ENCODE measurements at regions not wholly inside any gene's neighbourhood (a gene's known extent, or its start where the extent isn't known, plus 50 kb on each side); places are given as distances from the start of the nearest gene placed in this dataset. TPM values are rescaled to one million over a fixed set of nuclear protein-coding genes. Genes with fewer than 3 reads are reported as not detected.

DNA sequence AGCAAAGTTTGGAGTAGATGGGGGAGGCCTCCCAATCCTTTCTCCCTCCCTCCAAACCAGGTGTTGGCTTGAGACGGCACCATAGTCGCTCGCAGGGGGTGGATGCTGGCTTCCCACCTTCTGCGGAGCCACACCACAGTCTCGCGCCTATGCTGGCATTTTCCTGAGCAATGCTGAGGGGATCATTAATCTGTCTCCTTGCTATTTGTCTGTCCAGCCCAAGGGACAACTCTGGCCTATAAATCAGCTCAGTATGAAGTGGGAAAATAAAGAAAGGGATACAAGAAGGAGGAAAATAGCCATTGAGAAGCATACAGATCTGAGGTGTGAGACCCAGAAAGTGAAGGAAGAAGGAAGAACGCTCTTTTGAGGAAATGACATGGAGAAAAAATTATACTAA is 53.5 kb upstream of the CADM1 start:
- Mint-ChIP-seq H3K4me1 (peaks cover 10% of the 10 kb centered on the region), H3K27me3 (ENCODE audit: insufficient read depth, low read depth) (peaks cover 5% of the 10 kb centered on the region), H3K27ac (no peak overlapping the region), H3K4me3 (no peak overlapping the region), H3K9me3 (peaks cover 2% of the 10 kb centered on the region), H3K36me3 (no peaks in the 10 kb centered on the region)
- Histone ChIP-seq H3K9me3 (ENCODE audit: low read depth) (no peaks in the 10 kb centered on the region), H3K4me3 (no peak overlapping the region), H3K27me3 (no peaks in the 10 kb centered on the region), H3K27ac (no peak overlapping the region), H3K79me2 (ENCODE audit: low read depth) (no peaks in the 10 kb centered on the region), H3K4me1 (peaks cover 22% of the 10 kb centered on the region), H4K20me1 (ENCODE audit: low read depth) (no peaks in the 10 kb centered on the region), H3K4me2 (peak overlapping the region; percentile 35), H3F3A (ENCODE audit: low read depth) (peaks cover 9% of the 10 kb centered on the region), H2AFZ (replicated peaks) (no peak overlapping the region), H3K36me3 (no peaks in the 10 kb centered on the region), H3K9ac (no peak overlapping the region)
- TF ChIP-seq EZH2 (IDR thresholded peaks at IDR 0.05) (no peak), EZH2phosphoT487 (IDR thresholded peaks at IDR 0.05) (no peak)
- TF ChIP-seq, protein P1, sequence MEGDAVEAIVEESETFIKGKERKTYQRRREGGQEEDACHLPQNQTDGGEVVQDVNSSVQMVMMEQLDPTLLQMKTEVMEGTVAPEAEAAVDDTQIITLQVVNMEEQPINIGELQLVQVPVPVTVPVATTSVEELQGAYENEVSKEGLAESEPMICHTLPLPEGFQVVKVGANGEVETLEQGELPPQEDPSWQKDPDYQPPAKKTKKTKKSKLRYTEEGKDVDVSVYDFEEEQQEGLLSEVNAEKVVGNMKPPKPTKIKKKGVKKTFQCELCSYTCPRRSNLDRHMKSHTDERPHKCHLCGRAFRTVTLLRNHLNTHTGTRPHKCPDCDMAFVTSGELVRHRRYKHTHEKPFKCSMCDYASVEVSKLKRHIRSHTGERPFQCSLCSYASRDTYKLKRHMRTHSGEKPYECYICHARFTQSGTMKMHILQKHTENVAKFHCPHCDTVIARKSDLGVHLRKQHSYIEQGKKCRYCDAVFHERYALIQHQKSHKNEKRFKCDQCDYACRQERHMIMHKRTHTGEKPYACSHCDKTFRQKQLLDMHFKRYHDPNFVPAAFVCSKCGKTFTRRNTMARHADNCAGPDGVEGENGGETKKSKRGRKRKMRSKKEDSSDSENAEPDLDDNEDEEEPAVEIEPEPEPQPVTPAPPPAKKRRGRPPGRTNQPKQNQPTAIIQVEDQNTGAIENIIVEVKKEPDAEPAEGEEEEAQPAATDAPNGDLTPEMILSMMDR (IDR thresholded peaks at IDR 0.05) = no peak
- DNase-seq (ENCODE audit: low spot score) = no peak

GRCh38 chr11:115556984-115557383 is 52.8 kb upstream of the CADM1 start:
- Histone ChIP-seq H3K27ac (no peak overlapping the region), H3K9ac (no peak overlapping the region), H3K9me3 (ENCODE audit: low read depth) (no peaks in the 10 kb centered on the region), H3K27me3 (no peaks in the 10 kb centered on the region), H3K4me3 (no peak overlapping the region), H3F3A (ENCODE audit: low read depth) (peaks cover 9% of the 10 kb centered on the region), H2AFZ (replicated peaks) (peak overlapping the region; percentile 26), H4K20me1 (ENCODE audit: low read depth) (no peaks in the 10 kb centered on the region), H3K4me1 (peaks cover 29% of the 10 kb centered on the region), H3K36me3 (no peaks in the 10 kb centered on the region), H3K79me2 (ENCODE audit: low read depth) (no peaks in the 10 kb centered on the region), H3K4me2 (peak overlapping the region; percentile 35)
- no peak overlapping the region for H3K4me3 Mint-ChIP-seq
- peaks cover 5% of the 10 kb centered on the region for H3K27me3 Mint-ChIP-seq (ENCODE audit: insufficient read depth, low read depth)
- H3K9me3 Mint-ChIP-seq = peaks cover 2% of the 10 kb centered on the region
- no peak overlapping the region for H3K27ac Mint-ChIP-seq
- no peak for DNase-seq (ENCODE audit: low spot score)
- no peaks in the 10 kb centered on the region for H3K36me3 Mint-ChIP-seq
- peaks cover 14% of the 10 kb centered on the region for H3K4me1 Mint-ChIP-seq
- TF ChIP-seq EZH2phosphoT487 (IDR thresholded peaks at IDR 0.05) = no peak
- TF ChIP-seq, protein P1 (IDR thresholded peaks at IDR 0.05) = no peak
- TF ChIP-seq EZH2 (IDR thresholded peaks at IDR 0.05) = no peak

GRCh38 chr11:115555336-115556090 is 51.3 kb upstream of the CADM1 start:
- no peak for DNase-seq (ENCODE audit: low spot score)
- peaks cover 9% of the 10 kb centered on the region for H3F3A ChIP-seq (ENCODE audit: low read depth)
- Mint-ChIP-seq H3K9me3 (peaks cover 2% of the 10 kb centered on the region), H3K27me3 (ENCODE audit: insufficient read depth, low read depth) (peaks cover 5% of the 10 kb centered on the region), H3K4me3 (no peak overlapping the region), H3K4me1 (peaks cover 14% of the 10 kb centered on the region), H3K36me3 (no peaks in the 10 kb centered on the region), H3K27ac (no peak overlapping the region)
- peaks cover 30% of the 10 kb centered on the region for H3K4me1 ChIP-seq
- H3K36me3 ChIP-seq = no peaks in the 10 kb centered on the region
- no peak overlapping the region for H3K27ac ChIP-seq
- no peaks in the 10 kb centered on the region for H3K9me3 ChIP-seq (ENCODE audit: low read depth)
- no peak overlapping the region for H2AFZ ChIP-seq (replicated peaks)
- no peak overlapping the region for H3K9ac ChIP-seq
- no peak for TF ChIP-seq EZH2 (IDR thresholded peaks at IDR 0.05)
- TF ChIP-seq EZH2phosphoT487 (IDR thresholded peaks at IDR 0.05) = no peak
- H4K20me1 ChIP-seq (ENCODE audit: low read depth) = no peaks in the 10 kb centered on the region
- no peak overlapping the region for H3K4me2 ChIP-seq
- H3K79me2 ChIP-seq (ENCODE audit: low read depth) = no peaks in the 10 kb centered on the region
- no peaks in the 10 kb centered on the region for H3K27me3 ChIP-seq
- H3K4me3 ChIP-seq = no peak overlapping the region

Small RNAs in the stretch of these regions (small RNA-seq; reads per million reads assigned to genes)
- gene AP000770.2 = not detected
- not detected for gene RF01210
- not detected for gene RPL12P46
